AG09319 (cell line): ENCODE measurements at regions not wholly inside any gene's neighbourhood (a gene's known extent, or its start where the extent isn't known, plus 50 kb on each side); places are given as distances from the start of the nearest gene placed in this dataset.
"Not testable (repeated sequence)": the region's sequence is repeated elsewhere in the genome, so short reads cannot be mapped to it uniquely, and the experiment has no call there.

Source experiments
- DNase-seq: peaks from one replicate; pipeline ENCODE4 v3.0.0-alpha.2; 2010; ENCODE audit warnings: low read depth; ENCODE audit errors: extremely low read depth
- CTCF ChIP-seq: IDR thresholded peaks from 2 replicates; pipeline ENCODE4 v1.5.1; 2011; ENCODE audit warnings: low read depth, mild to moderate bottlenecking, inconsistent platforms, low read length, moderate library complexity

- TF ChIP-seq CTCF, result no peak
- no peak for DNase-seq
These were observed 197.5 kb upstream of the SULF2 start for GRCh38 chr20:47982574-47983360.

- DNase-seq, result no peak
- TF ChIP-seq CTCF, result no peak
These were observed 195.9 kb upstream of the SULF2 start for GRCh38 chr20:47981222-47981621.

- TF ChIP-seq CTCF, result no peak
- no peak for DNase-seq
These were observed 195.3 kb upstream of the SULF2 start for GRCh38 chr20:47980336-47981177.

GRCh38 chr20:47979361-47980095 lies 194.2 kb upstream of the SULF2 start:
- not testable (repeated sequence) for DNase-seq

- not testable (repeated sequence) for DNase-seq
These were observed 193.3 kb upstream of the SULF2 start for GRCh38 chr20:47978428-47979120.

- DNase-seq, result not testable (repeated sequence)
These were observed 192.5 kb upstream of the SULF2 start for GRCh38 chr20:47977789-47978252.

- not testable (repeated sequence) for DNase-seq
These were observed 191.9 kb upstream of the SULF2 start for GRCh38 chr20:47977017-47977788.

GRCh38 chr20:47974234-47974878 lies 189.1 kb upstream of the SULF2 start:
- no peak for TF ChIP-seq CTCF

More at GRCh38 chr20:47974234-47974878, 189.1 kb upstream of the SULF2 start:
- no peak for DNase-seq
